ENCODE measurements at regions not wholly inside any gene's neighbourhood (a gene's known extent, or its start where the extent isn't known, plus 50 kb on each side); places are given as distances from the start of the nearest gene placed in this dataset.
"Not testable (repeated sequence)": the region's sequence is repeated elsewhere in the genome, so short reads cannot be mapped to it uniquely, and the experiment has no call there.

DNA sequence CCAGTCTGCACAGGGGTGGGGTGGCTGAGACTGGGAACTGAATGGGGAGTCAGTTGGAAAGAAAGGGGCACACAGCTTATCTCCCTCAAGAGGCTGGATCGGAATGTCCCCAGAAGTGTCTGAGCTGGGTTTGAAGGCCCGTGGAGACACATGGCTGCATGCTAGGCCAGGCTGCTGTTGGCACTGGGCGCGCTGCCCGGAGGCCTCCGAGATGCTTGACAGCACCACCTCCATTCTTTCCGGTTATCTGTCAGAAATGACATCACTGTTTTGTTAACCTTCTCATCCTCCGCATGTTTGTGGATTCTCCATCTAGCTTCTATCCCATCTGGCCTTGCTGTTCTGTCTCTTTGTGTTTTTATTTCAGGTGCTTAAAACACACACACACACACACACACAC is 85.5 kb downstream of the APIP start:
- 100% methylated on average over 1 of the region's 8 CpGs for WGBS (ENCODE audit: insufficient coverage, low lambda C conversion rate)

DNA sequence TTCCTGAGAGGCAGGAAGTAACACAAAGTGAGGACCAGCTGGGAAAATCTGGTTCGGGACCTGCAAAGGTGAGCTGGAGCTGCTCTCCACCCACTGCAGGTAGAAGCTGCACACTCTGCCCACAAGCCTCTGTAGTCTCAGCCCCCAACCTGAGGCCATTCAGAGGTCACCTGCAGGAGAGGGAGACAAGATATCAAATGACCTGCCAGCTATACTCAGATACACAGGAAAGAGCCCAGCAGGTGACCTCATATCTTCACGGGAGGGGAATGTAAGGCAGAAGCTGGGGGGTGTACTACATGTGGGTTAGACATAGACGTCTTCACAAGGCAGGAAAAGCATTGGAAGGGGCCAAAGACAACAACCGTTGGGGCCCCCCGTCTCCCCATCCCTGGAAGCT is 86.1 kb downstream of the APIP start:
- peaks cover 12% of the 10 kb centered on the region for H3K4me1 ChIP-seq (ENCODE audit: control insufficient read depth, insufficient read depth, low read length)
- WGBS (ENCODE audit: insufficient coverage, low lambda C conversion rate), result no CpG with 5 or more reads among the region's 5 CpGs
- H3K4me3 ChIP-seq (ENCODE audit: low read length), result no peak overlapping the region
- H3K27me3 ChIP-seq (ENCODE audit: control insufficient read depth, insufficient read depth, low read length), result no peaks in the 10 kb centered on the region
- no peak overlapping the region for H3K27ac ChIP-seq (ENCODE audit: low read length)
- no peak for DNase-seq
- no peaks in the 10 kb centered on the region for H3K9me3 ChIP-seq (ENCODE audit: control insufficient read depth, low read depth, low read length)
- no peaks in the 10 kb centered on the region for H3K36me3 ChIP-seq (ENCODE audit: control insufficient read depth, insufficient read depth, low read length)

More for the DNA sequence above, 85.5 kb downstream of the APIP start:
- DNase-seq, result no peak
- no peak overlapping the region for H3K27ac ChIP-seq (ENCODE audit: low read length)
- no peaks in the 10 kb centered on the region for H3K36me3 ChIP-seq (ENCODE audit: control insufficient read depth, insufficient read depth, low read length)
- H3K4me1 ChIP-seq (ENCODE audit: control insufficient read depth, insufficient read depth, low read length), result peaks cover 6% of the 10 kb centered on the region
- H3K27me3 ChIP-seq (ENCODE audit: control insufficient read depth, insufficient read depth, low read length), result no peaks in the 10 kb centered on the region
- H3K9me3 ChIP-seq (ENCODE audit: control insufficient read depth, low read depth, low read length), result no peaks in the 10 kb centered on the region
- H3K4me3 ChIP-seq (ENCODE audit: low read length), result no peak overlapping the region

DNA sequence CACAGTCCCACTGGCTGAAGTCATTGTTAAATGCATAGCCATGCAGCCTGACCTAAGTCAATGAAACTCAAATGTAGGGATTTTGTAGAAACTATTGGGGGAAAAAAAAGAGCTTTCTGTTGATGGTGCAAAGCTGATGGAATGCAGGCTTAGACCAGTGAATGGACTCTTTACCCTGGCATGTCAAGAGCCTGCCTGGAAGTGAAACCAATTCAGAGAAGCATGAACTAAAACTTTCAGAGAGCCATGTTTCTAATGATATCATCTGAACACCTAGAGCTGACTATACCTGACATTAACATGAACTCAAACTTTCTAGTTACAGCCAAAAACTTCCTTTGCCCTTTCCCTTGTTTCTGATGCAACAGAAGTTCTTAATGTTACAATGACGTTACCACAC is 89.0 kb downstream of the APIP start:
- no peak overlapping the region for H3K27ac ChIP-seq (ENCODE audit: low read length)
- DNase-seq, result peak in 1 of 2 donors; percentile 27
- no CpG with 5 or more reads among the region's 1 CpG for WGBS (ENCODE audit: insufficient coverage, low lambda C conversion rate)
- H3K9me3 ChIP-seq (ENCODE audit: control insufficient read depth, low read depth, low read length), result no peaks in the 10 kb centered on the region
- H3K36me3 ChIP-seq (ENCODE audit: control insufficient read depth, insufficient read depth, low read length), result no peaks in the 10 kb centered on the region
- H3K27me3 ChIP-seq (ENCODE audit: control insufficient read depth, insufficient read depth, low read length), result no peaks in the 10 kb centered on the region
- H3K4me3 ChIP-seq (ENCODE audit: low read length), result no peak overlapping the region
- H3K4me1 ChIP-seq (ENCODE audit: control insufficient read depth, insufficient read depth, low read length), result peaks cover 19% of the 10 kb centered on the region

DNA sequence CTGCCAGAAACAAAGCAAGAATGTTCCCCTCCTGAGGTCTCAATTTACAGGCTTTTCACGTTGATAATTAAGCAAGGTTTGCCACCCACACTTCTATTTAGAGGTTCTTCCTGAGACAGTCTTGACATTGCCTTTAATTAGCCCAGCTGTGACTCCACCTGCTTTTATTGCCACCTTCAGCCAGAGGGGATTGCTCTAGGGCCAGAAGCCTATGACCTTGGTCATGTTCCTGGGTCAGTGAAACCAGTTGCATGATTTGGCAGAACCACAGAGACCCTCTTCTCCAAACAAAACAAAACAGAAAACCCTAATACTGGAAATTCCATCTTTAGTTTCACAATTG is 89.8 kb downstream of the APIP start:
- Histone ChIP-seq H3K27me3 (ENCODE audit: control insufficient read depth, insufficient read depth, low read length) (no peaks in the 10 kb centered on the region), H3K9me3 (ENCODE audit: control insufficient read depth, low read depth, low read length) (no peaks in the 10 kb centered on the region), H3K36me3 (ENCODE audit: control insufficient read depth, insufficient read depth, low read length) (no peaks in the 10 kb centered on the region), H3K4me1 (ENCODE audit: control insufficient read depth, insufficient read depth, low read length) (peaks cover 19% of the 10 kb centered on the region), H3K27ac (ENCODE audit: low read length) (peak overlapping the region; percentile 47), H3K4me3 (ENCODE audit: low read length) (no peak overlapping the region)
- DNase-seq, result no peak
- no CpG with 5 or more reads among the region's 1 CpG for WGBS (ENCODE audit: insufficient coverage, low lambda C conversion rate)

DNA sequence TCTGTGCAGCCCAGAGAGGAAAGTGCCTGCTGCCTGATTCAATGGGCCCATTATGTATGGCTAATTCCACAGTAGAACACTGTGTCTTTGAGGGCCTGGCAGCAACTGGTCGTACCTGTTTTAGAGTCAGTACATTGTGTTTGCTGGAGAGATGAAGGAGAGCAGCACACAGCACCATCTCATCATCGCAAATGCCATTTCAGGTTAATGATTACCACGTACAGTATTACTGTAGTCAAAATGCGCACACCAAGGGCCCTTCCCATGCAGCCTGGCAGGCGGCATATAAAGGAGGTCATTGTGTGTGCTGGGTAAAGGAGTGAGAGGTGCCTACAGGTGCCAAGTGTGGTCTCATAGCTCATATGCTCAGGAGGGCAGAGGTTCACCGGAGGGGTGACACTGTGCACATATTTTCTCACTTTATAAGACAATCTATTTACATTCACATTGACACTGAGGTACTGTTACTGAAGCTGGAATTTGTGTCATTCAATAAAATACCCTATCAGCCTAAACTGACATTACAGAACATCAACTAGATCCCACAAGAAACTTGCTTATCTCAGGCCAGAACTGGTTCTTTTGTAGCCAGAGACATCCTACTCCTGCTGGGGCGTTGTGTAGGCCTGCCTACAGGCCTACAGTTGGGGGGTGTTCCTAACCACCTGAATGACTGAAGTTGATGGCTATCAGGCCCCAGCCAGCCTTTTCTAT is 90.4 kb downstream of the APIP start:
- peak; percentile 56 to 86 for DNase-seq
- Histone ChIP-seq H3K9me3 (ENCODE audit: control insufficient read depth, low read depth, low read length) (no peaks in the 10 kb centered on the region), H3K36me3 (ENCODE audit: control insufficient read depth, insufficient read depth, low read length) (no peaks in the 10 kb centered on the region), H3K27ac (ENCODE audit: low read length) (peak overlapping the region; percentile 47), H3K27me3 (ENCODE audit: control insufficient read depth, insufficient read depth, low read length) (no peaks in the 10 kb centered on the region), H3K4me1 (ENCODE audit: control insufficient read depth, insufficient read depth, low read length) (peaks cover 19% of the 10 kb centered on the region), H3K4me3 (ENCODE audit: low read length) (no peak overlapping the region)
- no CpG with 5 or more reads among the region's 7 CpGs for WGBS (ENCODE audit: insufficient coverage, low lambda C conversion rate)

DNA sequence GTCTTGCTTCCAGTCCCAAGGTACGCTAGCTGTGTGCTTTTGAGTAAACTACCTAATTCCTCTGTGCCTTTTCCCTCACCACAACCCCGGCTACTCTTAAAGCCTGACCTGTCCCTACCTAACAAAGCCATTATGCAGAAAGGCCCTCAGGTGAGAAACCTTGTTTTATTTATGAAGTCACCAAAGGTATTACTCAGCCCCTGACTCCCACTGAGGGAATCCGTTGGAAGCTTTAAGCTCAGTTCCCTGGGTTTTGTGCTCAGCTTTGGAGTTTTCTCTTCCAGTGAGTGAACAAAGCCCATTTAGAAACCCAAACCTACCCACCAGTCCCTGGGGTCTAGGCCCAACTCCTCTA is 90.9 kb downstream of the APIP start:
- H3K27ac ChIP-seq (ENCODE audit: low read length), result peak overlapping the region; percentile 47
- no peaks in the 10 kb centered on the region for H3K36me3 ChIP-seq (ENCODE audit: control insufficient read depth, insufficient read depth, low read length)
- no CpG with 5 or more reads among the region's 3 CpGs for WGBS (ENCODE audit: insufficient coverage, low lambda C conversion rate)
- no peaks in the 10 kb centered on the region for H3K27me3 ChIP-seq (ENCODE audit: control insufficient read depth, insufficient read depth, low read length)
- H3K4me1 ChIP-seq (ENCODE audit: control insufficient read depth, insufficient read depth, low read length), result peaks cover 19% of the 10 kb centered on the region
- DNase-seq, result no peak
- H3K4me3 ChIP-seq (ENCODE audit: low read length), result no peak overlapping the region
- no peaks in the 10 kb centered on the region for H3K9me3 ChIP-seq (ENCODE audit: control insufficient read depth, low read depth, low read length)

DNA sequence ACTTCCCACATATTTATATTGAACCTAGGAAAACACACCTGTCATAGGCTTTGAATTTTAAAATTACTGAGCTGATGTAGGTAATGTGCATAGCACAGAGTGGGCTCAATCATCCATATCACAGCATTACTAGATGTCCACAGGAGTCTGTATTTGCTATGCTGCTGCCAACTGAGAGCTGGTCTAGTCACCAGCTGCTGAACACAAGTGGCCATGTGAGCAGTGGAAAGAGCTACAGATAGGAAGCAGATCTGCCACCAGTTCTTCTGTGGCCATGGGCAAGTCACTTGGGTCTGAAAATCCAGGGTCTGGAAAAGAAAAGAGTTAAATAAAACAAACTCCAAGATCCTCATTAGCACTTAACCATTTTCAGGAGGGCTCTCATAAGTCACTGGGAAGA is 91.8 kb downstream of the APIP start:
- no peaks in the 10 kb centered on the region for H3K27me3 ChIP-seq (ENCODE audit: control insufficient read depth, insufficient read depth, low read length)
- H3K9me3 ChIP-seq (ENCODE audit: control insufficient read depth, low read depth, low read length), result no peaks in the 10 kb centered on the region
- peaks cover 19% of the 10 kb centered on the region for H3K4me1 ChIP-seq (ENCODE audit: control insufficient read depth, insufficient read depth, low read length)
- no peak for DNase-seq
- no peak overlapping the region for H3K27ac ChIP-seq (ENCODE audit: low read length)
- H3K4me3 ChIP-seq (ENCODE audit: low read length), result no peak overlapping the region
- H3K36me3 ChIP-seq (ENCODE audit: control insufficient read depth, insufficient read depth, low read length), result no peaks in the 10 kb centered on the region

DNA sequence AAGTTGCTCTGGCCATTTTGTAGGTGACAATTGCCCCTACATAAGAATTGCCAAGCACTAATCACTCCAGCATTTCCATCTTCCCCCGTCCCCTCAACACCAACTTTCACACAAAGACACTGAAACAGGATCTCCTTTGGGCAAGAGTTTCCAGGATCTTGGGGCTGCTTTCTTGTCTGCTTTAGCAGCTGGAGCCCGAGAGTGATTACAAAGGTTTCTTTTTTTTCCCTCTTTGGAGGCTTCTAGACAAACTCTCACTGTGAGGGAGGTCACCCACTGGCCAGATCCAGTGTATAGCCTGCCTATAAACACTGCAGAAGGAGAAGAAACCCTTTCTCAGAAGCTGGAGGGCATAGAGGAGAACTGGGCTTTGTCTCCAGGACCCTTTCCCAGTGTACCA is 92.5 kb downstream of the APIP start:
- H3K9me3 ChIP-seq (ENCODE audit: control insufficient read depth, low read depth, low read length), result no peaks in the 10 kb centered on the region
- DNase-seq, result no peak
- H3K27me3 ChIP-seq (ENCODE audit: control insufficient read depth, insufficient read depth, low read length), result no peaks in the 10 kb centered on the region
- peaks cover 19% of the 10 kb centered on the region for H3K4me1 ChIP-seq (ENCODE audit: control insufficient read depth, insufficient read depth, low read length)
- no peak overlapping the region for H3K4me3 ChIP-seq (ENCODE audit: low read length)
- H3K27ac ChIP-seq (ENCODE audit: low read length), result no peak overlapping the region
- no CpG with 5 or more reads among the region's 2 CpGs for WGBS (ENCODE audit: insufficient coverage, low lambda C conversion rate)
- H3K36me3 ChIP-seq (ENCODE audit: control insufficient read depth, insufficient read depth, low read length), result no peaks in the 10 kb centered on the region

DNA sequence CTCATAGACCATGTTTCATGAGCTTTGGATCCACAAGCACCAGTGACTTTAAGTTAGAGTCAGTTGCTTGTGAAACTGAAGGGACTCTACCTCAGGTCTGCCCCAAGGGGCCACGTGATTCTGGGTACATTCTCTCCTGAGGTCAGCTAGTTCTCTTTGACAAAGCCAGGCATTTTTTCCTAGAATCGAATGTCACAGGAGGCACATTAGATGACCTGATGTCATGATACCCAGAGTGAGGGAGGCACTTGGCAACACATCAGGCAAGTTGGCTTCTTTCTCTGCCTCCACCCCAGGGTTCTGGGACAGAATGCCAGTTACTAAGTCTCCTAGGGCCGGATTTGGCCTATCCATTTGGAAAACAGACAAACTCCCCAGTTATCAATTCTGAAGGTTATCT is 93.0 kb downstream of the APIP start:
- H3K27me3 ChIP-seq (ENCODE audit: control insufficient read depth, insufficient read depth, low read length), result no peaks in the 10 kb centered on the region
- H3K4me3 ChIP-seq (ENCODE audit: low read length), result no peak overlapping the region
- no peaks in the 10 kb centered on the region for H3K9me3 ChIP-seq (ENCODE audit: control insufficient read depth, low read depth, low read length)
- no peak overlapping the region for H3K27ac ChIP-seq (ENCODE audit: low read length)
- whole genome bisulfite sequencing (ENCODE audit: insufficient coverage, low lambda C conversion rate), result no CpG with 5 or more reads among the region's 3 CpGs
- no peak for DNase-seq
- peaks cover 19% of the 10 kb centered on the region for H3K4me1 ChIP-seq (ENCODE audit: control insufficient read depth, insufficient read depth, low read length)
- H3K36me3 ChIP-seq (ENCODE audit: control insufficient read depth, insufficient read depth, low read length), result no peaks in the 10 kb centered on the region

DNA sequence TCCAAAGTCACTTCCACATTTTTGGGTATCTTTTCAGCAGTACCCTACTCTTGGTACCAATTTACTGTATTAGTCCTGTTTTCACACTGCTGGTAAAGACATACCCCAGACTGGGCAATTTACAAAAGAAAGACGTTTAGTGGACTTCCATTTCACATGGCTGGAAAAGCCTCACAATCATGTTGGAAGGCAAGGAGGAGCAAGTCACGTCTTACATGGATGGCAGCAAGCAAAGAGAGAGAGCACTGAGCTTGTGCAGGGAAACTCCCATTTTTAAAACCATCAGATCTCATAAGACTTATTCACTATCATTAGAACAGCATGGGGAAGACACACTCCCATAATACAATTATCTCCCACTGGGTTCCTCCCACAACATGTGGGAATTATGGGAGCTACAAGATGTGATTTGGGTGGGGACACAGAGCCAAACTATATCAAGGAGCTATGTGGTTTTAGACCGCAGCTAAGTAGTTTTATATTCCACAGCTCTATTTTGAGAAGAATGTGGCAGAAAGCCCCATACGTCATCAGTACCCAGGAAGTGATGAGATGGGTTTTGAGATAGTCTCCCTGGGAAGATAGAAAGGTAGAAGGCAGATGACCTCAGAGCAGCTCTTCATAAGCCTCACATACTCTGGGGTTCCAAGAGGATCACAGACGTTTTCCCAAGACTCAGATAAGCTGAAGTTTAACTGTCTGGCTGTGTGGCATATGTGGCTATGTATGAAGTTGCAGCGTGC is 96.3 kb downstream of the APIP start:
- no peak for DNase-seq
- WGBS (ENCODE audit: insufficient coverage, low lambda C conversion rate), result no CpG with 5 or more reads among the region's 6 CpGs
- Histone ChIP-seq H3K9me3 (ENCODE audit: control insufficient read depth, low read depth, low read length) (no peaks in the 10 kb centered on the region), H3K27ac (ENCODE audit: low read length) (no peak overlapping the region), H3K4me3 (ENCODE audit: low read length) (no peak overlapping the region), H3K36me3 (ENCODE audit: control insufficient read depth, insufficient read depth, low read length) (no peaks in the 10 kb centered on the region), H3K4me1 (ENCODE audit: control insufficient read depth, insufficient read depth, low read length) (peaks cover 6% of the 10 kb centered on the region), H3K27me3 (ENCODE audit: control insufficient read depth, insufficient read depth, low read length) (no peaks in the 10 kb centered on the region)

DNA sequence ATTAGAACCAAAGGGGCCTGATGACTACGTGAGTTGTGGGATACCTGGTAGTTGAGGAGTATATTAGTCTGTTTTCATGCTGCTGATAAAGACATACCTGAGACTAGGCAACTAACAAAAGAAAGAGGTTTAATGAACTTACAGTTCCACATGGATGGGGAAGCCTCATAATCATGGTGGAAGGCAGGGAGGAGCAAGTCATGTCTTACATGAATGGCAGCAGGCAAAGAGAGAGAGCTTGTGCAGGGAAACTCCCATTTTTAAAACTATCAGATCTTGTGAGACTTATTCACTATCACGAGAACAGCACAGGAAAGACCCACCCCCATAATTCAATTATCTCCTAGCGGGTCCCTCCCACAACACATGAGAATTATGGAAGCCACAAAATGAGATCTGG is 98.4 kb downstream of the APIP start:
- not testable (repeated sequence) for H3K36me3 ChIP-seq (ENCODE audit: control insufficient read depth, insufficient read depth, low read length); DNase-seq; H3K4me3 ChIP-seq (ENCODE audit: low read length); H3K9me3 ChIP-seq (ENCODE audit: control insufficient read depth, low read depth, low read length); H3K27me3 ChIP-seq (ENCODE audit: control insufficient read depth, insufficient read depth, low read length); H3K27ac ChIP-seq (ENCODE audit: low read length); H3K4me1 ChIP-seq (ENCODE audit: control insufficient read depth, insufficient read depth, low read length)
- WGBS (ENCODE audit: insufficient coverage, low lambda C conversion rate), result no CpG with 5 or more reads among the region's 3 CpGs
